SK-MEL-5 (cell line): ENCODE measurements at regions not wholly inside any gene's neighbourhood (a gene's known extent, or its start where the extent isn't known, plus 50 kb on each side); places are given as distances from the start of the nearest gene placed in this dataset.

Source experiments
- DNase-seq: peaks from one replicate; pipeline ENCODE4 v3.0.0-alpha.2; 2016; ENCODE audit warnings: low read depth, low spot score
- in situ Hi-C: cut with HindIII; loops from 2 replicates; pipeline ENCODE4 v1.10.0; 2016; ENCODE audit warnings: low sequenced_read_pairs, high pct_unique_total_duplicates, low pct_unique_long_range_greater_than_20kb

GRCh38 chr4:180436361-180436760, 1806.8 kb upstream of the TENM3 start:
- DNase-seq, result no peak
- in situ Hi-C loops, result no loop called here

GRCh38 chr4:180437601-180438000, 1805.6 kb upstream of the TENM3 start:
- in situ Hi-C loops, result no loop called here

GRCh38 chr4:180448306-180448705, 1794.9 kb upstream of the TENM3 start:
- in situ Hi-C loops, result no loop called here
- no peak for DNase-seq

More at GRCh38 chr4:180437601-180438000, 1805.6 kb upstream of the TENM3 start:
- peak; percentile 52 for DNase-seq

- in situ Hi-C loops, result no loop called here
- DNase-seq, result peak; percentile 86
These were observed 1793.7 kb upstream of the TENM3 start for GRCh38 chr4:180449395-180449956.

- in situ Hi-C loops, result no loop called here
These were observed 1788.0 kb upstream of the TENM3 start for GRCh38 chr4:180455226-180455625.

GRCh38 chr4:180456928-180457327, 1786.3 kb upstream of the TENM3 start:
- in situ Hi-C loops, result no loop called here
- DNase-seq, result peak; percentile 57

More at GRCh38 chr4:180455226-180455625, 1788.0 kb upstream of the TENM3 start:
- DNase-seq, result no peak

- DNase-seq, result no peak
- in situ Hi-C loops, result no loop called here
These were observed 1781.1 kb upstream of the TENM3 start for GRCh38 chr4:180462116-180462515.

- in situ Hi-C loops, result no loop called here
- DNase-seq, result no peak
These were observed 1777.8 kb upstream of the TENM3 start for GRCh38 chr4:180465364-180465763.

- in situ Hi-C loops, result no loop called here
- no peak for DNase-seq
These were observed 1760.2 kb upstream of the TENM3 start for GRCh38 chr4:180483036-180483435.

- in situ Hi-C loops, result no loop called here
- DNase-seq, result no peak
These were observed 1757.8 kb upstream of the TENM3 start for GRCh38 chr4:180485407-180485806.

GRCh38 chr4:180486342-180486741, 1756.9 kb upstream of the TENM3 start:
- in situ Hi-C loops, result no loop called here

GRCh38 chr4:180489787-180490186, 1753.4 kb upstream of the TENM3 start:
- DNase-seq, result no peak
- in situ Hi-C loops, result no loop called here

More at GRCh38 chr4:180486342-180486741, 1756.9 kb upstream of the TENM3 start:
- DNase-seq, result no peak

GRCh38 chr4:180491210-180491609, 1752.0 kb upstream of the TENM3 start:
- in situ Hi-C loops, result no loop called here
- no peak for DNase-seq

- DNase-seq, result no peak
- in situ Hi-C loops, result no loop called here
These were observed 1749.9 kb upstream of the TENM3 start for GRCh38 chr4:180493299-180493698.

GRCh38 chr4:180500154-180500553, 1743.0 kb upstream of the TENM3 start:
- DNase-seq, result no peak
- in situ Hi-C loops, result no loop called here

- in situ Hi-C loops, result no loop called here
These were observed 1730.3 kb upstream of the TENM3 start for GRCh38 chr4:180512801-180513475.

GRCh38 chr4:180518906-180519305, 1724.3 kb upstream of the TENM3 start:
- in situ Hi-C loops, result no loop called here
- DNase-seq, result no peak

More at GRCh38 chr4:180512801-180513475, 1730.3 kb upstream of the TENM3 start:
- DNase-seq, result no peak

- in situ Hi-C loops, result no loop called here
- peak; percentile 34 for DNase-seq
These were observed 1722.0 kb upstream of the TENM3 start for GRCh38 chr4:180521181-180521580.

- DNase-seq, result no peak
- in situ Hi-C loops, result no loop called here
These were observed 1717.6 kb upstream of the TENM3 start for GRCh38 chr4:180525523-180526077.
